ENCODE measurements at regions not wholly inside any gene's neighbourhood (a gene's known extent, or its start where the extent isn't known, plus 50 kb on each side); places are given as distances from the start of the nearest gene placed in this dataset.

GRCh38 chr7:68279827-68280400 lies 1283.3 kb downstream of the TYW1 start:
- Histone ChIP-seq H3K4me1 (ENCODE audit: low read length) (no peaks in the 10 kb centered on the region), H3K79me2 (ENCODE audit: low read length) (no peaks in the 10 kb centered on the region), H3K4me2 (ENCODE audit: low read depth, low read length) (no peak overlapping the region), H3K36me3 (replicated peaks; ENCODE audit: insufficient read depth, low read length) (no peaks in the 10 kb centered on the region), H3F3A (ENCODE audit: insufficient read depth, low read length) (no peaks in the 10 kb centered on the region), H3K9me3 (replicated peaks; ENCODE audit: insufficient read depth, low read length) (no peaks in the 10 kb centered on the region), H3K4me3 (ENCODE audit: low read length) (no peak overlapping the region), H3K9ac (ENCODE audit: low read length) (no peak overlapping the region), H3K9me2 (replicated peaks; ENCODE audit: insufficient read depth, low read length) (no peaks in the 10 kb centered on the region), H3K27ac (ENCODE audit: low read length) (no peak overlapping the region), H4K20me1 (ENCODE audit: insufficient read depth, low read length) (no peaks in the 10 kb centered on the region), H3K27me3 (replicated peaks; ENCODE audit: insufficient read depth, low read length) (no peaks in the 10 kb centered on the region), H2AFZ (ENCODE audit: low read length) (no peak overlapping the region)
- DNase-seq, result no peak
- TF ChIP-seq EZH2phosphoT487 (IDR thresholded peaks at IDR 0.05; ENCODE audit: low read length), result no peak
- no peak for TF ChIP-seq CTCF (IDR thresholded peaks at IDR 0.05; ENCODE audit: low read length)
- TF ChIP-seq EZH2 (optimal IDR thresholded peaks at IDR 0.05; ENCODE audit: low read depth, low read length), result no peak

- Histone ChIP-seq H4K20me1 (ENCODE audit: insufficient read depth, low read length) (no peaks in the 10 kb centered on the region), H3K4me3 (ENCODE audit: low read length) (no peak overlapping the region), H3K9ac (ENCODE audit: low read length) (no peak overlapping the region), H2AFZ (ENCODE audit: low read length) (no peak overlapping the region), H3K9me2 (replicated peaks; ENCODE audit: insufficient read depth, low read length) (no peaks in the 10 kb centered on the region), H3K27me3 (replicated peaks; ENCODE audit: insufficient read depth, low read length) (no peaks in the 10 kb centered on the region), H3K79me2 (ENCODE audit: low read length) (no peaks in the 10 kb centered on the region), H3K4me1 (ENCODE audit: low read length) (no peaks in the 10 kb centered on the region), H3K36me3 (replicated peaks; ENCODE audit: insufficient read depth, low read length) (no peaks in the 10 kb centered on the region), H3F3A (ENCODE audit: insufficient read depth, low read length) (no peaks in the 10 kb centered on the region), H3K27ac (ENCODE audit: low read length) (no peak overlapping the region), H3K9me3 (replicated peaks; ENCODE audit: insufficient read depth, low read length) (no peaks in the 10 kb centered on the region), H3K4me2 (ENCODE audit: low read depth, low read length) (no peak overlapping the region)
- no peak for TF ChIP-seq CTCF (IDR thresholded peaks at IDR 0.05; ENCODE audit: low read length)
- TF ChIP-seq EZH2phosphoT487 (IDR thresholded peaks at IDR 0.05; ENCODE audit: low read length), result no peak
- TF ChIP-seq EZH2 (optimal IDR thresholded peaks at IDR 0.05; ENCODE audit: low read depth, low read length), result no peak
- no peak for DNase-seq
These were observed 1284.3 kb downstream of the TYW1 start for GRCh38 chr7:68280931-68281330.

GRCh38 chr7:68288144-68288593 lies 1291.5 kb downstream of the TYW1 start:
- H3K27me3 ChIP-seq (replicated peaks; ENCODE audit: insufficient read depth, low read length), result no peaks in the 10 kb centered on the region
- no peak overlapping the region for H3K9ac ChIP-seq (ENCODE audit: low read length)
- H3K36me3 ChIP-seq (replicated peaks; ENCODE audit: insufficient read depth, low read length), result no peaks in the 10 kb centered on the region
- no peak for DNase-seq
- no peaks in the 10 kb centered on the region for H4K20me1 ChIP-seq (ENCODE audit: insufficient read depth, low read length)
- no peak overlapping the region for H3K4me3 ChIP-seq (ENCODE audit: low read length)
- TF ChIP-seq CTCF (IDR thresholded peaks at IDR 0.05; ENCODE audit: low read length), result no peak
- no peak for TF ChIP-seq EZH2 (optimal IDR thresholded peaks at IDR 0.05; ENCODE audit: low read depth, low read length)
- TF ChIP-seq EZH2phosphoT487 (IDR thresholded peaks at IDR 0.05; ENCODE audit: low read length), result no peak
- no peaks in the 10 kb centered on the region for H3K9me2 ChIP-seq (replicated peaks; ENCODE audit: insufficient read depth, low read length)
- H2AFZ ChIP-seq (ENCODE audit: low read length), result no peak overlapping the region
- H3K4me1 ChIP-seq (ENCODE audit: low read length), result no peaks in the 10 kb centered on the region
- no peaks in the 10 kb centered on the region for H3F3A ChIP-seq (ENCODE audit: insufficient read depth, low read length)
- H3K27ac ChIP-seq (ENCODE audit: low read length), result no peak overlapping the region
- H3K79me2 ChIP-seq (ENCODE audit: low read length), result no peaks in the 10 kb centered on the region
- no peak overlapping the region for H3K4me2 ChIP-seq (ENCODE audit: low read depth, low read length)
- H3K9me3 ChIP-seq (replicated peaks; ENCODE audit: insufficient read depth, low read length), result no peaks in the 10 kb centered on the region
